ENCODE measurements at regions not wholly inside any gene's neighbourhood (a gene's known extent, or its start where the extent isn't known, plus 50 kb on each side); places are given as distances from the start of the nearest gene placed in this dataset.

DNA sequence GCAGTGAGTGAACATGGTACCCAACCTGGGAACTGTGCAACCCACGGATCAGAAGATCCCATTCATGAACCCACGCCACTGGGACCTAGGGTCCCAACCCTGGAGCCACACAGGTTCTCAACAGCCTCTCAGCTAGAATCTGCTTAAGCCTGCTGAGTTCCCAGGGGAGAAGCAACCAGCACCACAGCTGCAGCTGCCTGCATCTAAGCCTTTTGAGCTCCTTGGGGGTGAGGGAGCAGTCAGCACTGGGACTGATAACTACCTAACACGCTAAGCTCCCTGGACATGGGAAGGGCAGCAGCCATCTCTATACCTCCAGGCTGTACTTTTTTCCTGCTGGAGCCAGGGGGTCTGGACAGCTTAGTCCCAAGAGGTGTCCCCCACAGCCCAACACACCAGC lies 179.3 kb downstream of the IL15 start:
- Histone ChIP-seq H3K4me3 (replicated peaks in 1 of 3; ENCODE audit: insufficient read depth in 1 of 3, low read depth in 1 of 3, low read length in 3 of 3) (no peak overlapping the region), H3K36me3 (ENCODE audit: control insufficient read depth in 2 of 2, extremely low read depth in 1 of 2, insufficient read depth in 2 of 2, low read length in 2 of 2) (no peaks in the 10 kb centered on the region), H3K27ac (ENCODE audit: insufficient read depth, low read depth, low read length) (no peak overlapping the region), H3K9ac (replicated peaks; ENCODE audit: extremely low read depth, insufficient read depth, low read length) (no peak overlapping the region), H3K4me2 (ENCODE audit: insufficient read depth, low read length) (no peak overlapping the region), H3K79me2 (ENCODE audit: control insufficient read depth, insufficient read depth, low read length) (no peaks in the 10 kb centered on the region), H3K27me3 (ENCODE audit: control insufficient read depth in 2 of 2, insufficient read depth in 2 of 2, low read length in 2 of 2) (no peaks in the 10 kb centered on the region), H4K20me1 (replicated peaks; ENCODE audit: control insufficient read depth, extremely low read depth, insufficient read depth, low read length) (no peaks in the 10 kb centered on the region), H2AFZ (ENCODE audit: low read depth, low read length) (no peak overlapping the region), H3K9me3 (replicated peaks; ENCODE audit: control insufficient read depth, insufficient read depth, low read length) (no peaks in the 10 kb centered on the region), H3K9me1 (replicated peaks; ENCODE audit: control insufficient read depth, extremely low read depth, insufficient read depth, low read length) (peaks cover 2% of the 10 kb centered on the region), H3K4me1 (ENCODE audit: control insufficient read depth, extremely low read depth, insufficient read depth, low read length) (no peaks in the 10 kb centered on the region)
- TF ChIP-seq, protein P1, sequence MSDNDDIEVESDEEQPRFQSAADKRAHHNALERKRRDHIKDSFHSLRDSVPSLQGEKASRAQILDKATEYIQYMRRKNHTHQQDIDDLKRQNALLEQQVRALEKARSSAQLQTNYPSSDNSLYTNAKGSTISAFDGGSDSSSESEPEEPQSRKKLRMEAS (IDR thresholded peaks at IDR 0.05; ENCODE audit: insufficient read depth, insufficient read length): no peak
- TF ChIP-seq MYC (IDR thresholded peaks at IDR 0.05; ENCODE audit: low read depth, low read length) (no peak), GATA2 (IDR thresholded peaks at IDR 0.05; ENCODE audit: insufficient read depth, insufficient read length, low read depth, low read length) (no peak), POLR2AphosphoS5 (IDR thresholded peaks at IDR 0.05; ENCODE audit: insufficient read depth, low read depth, low read length) (no peak), EZH2 (IDR thresholded peaks at IDR 0.05; ENCODE audit: borderline replicate concordance, low read depth, low read length, severe bottlenecking) (no peak), POLR2A (IDR thresholded peaks at IDR 0.05; ENCODE audit: low read depth, low read length) (no peak), FOS (IDR thresholded peaks at IDR 0.05; ENCODE audit: borderline replicate concordance, insufficient read depth, low read length) (no peak), JUN (IDR thresholded peaks at IDR 0.05; ENCODE audit: borderline replicate concordance, insufficient read depth, insufficient read length, low read depth) (no peak)
- TF ChIP-seq, protein P2, sequence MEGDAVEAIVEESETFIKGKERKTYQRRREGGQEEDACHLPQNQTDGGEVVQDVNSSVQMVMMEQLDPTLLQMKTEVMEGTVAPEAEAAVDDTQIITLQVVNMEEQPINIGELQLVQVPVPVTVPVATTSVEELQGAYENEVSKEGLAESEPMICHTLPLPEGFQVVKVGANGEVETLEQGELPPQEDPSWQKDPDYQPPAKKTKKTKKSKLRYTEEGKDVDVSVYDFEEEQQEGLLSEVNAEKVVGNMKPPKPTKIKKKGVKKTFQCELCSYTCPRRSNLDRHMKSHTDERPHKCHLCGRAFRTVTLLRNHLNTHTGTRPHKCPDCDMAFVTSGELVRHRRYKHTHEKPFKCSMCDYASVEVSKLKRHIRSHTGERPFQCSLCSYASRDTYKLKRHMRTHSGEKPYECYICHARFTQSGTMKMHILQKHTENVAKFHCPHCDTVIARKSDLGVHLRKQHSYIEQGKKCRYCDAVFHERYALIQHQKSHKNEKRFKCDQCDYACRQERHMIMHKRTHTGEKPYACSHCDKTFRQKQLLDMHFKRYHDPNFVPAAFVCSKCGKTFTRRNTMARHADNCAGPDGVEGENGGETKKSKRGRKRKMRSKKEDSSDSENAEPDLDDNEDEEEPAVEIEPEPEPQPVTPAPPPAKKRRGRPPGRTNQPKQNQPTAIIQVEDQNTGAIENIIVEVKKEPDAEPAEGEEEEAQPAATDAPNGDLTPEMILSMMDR (IDR thresholded peaks at IDR 0.05; ENCODE audit: extremely low read depth in 1 of 2, insufficient read depth in 1 of 2, low read depth in 1 of 2, low read length in 2 of 2): no peak
- intact Hi-C loops (cut with micrococcal nuclease): no loop called here
- no TSS peak for BruUV-seq (replicated peaks)
- dilution Hi-C loops (cut with MboI; ENCODE audit: extremely low pct_ligation_motif_present, low sequenced_read_pairs): no loop called here
- FAIRE-seq (no peak), DNase-seq (ENCODE audit: low read depth, low spot score) (no peak)
- ChIA-PET POLR2A (no interaction called here), CTCF (interaction anchor here (1.7 to 1.8 kb wide), 2 partner anchors 9 to 10 kb away, joined by 4 to 8 read pairs; no protein-coding TSS in a partner anchor)
